EL (cell line): ENCODE measurements at regions not wholly inside any gene's neighbourhood (a gene's known extent, or its start where the extent isn't known, plus 50 kb on each side); places are given as distances from the start of the nearest gene placed in this dataset.
"Not testable (repeated sequence)": the region's sequence is repeated elsewhere in the genome, so short reads cannot be mapped to it uniquely, and the experiment has no call there.

Experiments
- DNase-seq: peaks from one replicate; pipeline ENCODE4 v3.0.0-alpha.2; 2016

DNA sequence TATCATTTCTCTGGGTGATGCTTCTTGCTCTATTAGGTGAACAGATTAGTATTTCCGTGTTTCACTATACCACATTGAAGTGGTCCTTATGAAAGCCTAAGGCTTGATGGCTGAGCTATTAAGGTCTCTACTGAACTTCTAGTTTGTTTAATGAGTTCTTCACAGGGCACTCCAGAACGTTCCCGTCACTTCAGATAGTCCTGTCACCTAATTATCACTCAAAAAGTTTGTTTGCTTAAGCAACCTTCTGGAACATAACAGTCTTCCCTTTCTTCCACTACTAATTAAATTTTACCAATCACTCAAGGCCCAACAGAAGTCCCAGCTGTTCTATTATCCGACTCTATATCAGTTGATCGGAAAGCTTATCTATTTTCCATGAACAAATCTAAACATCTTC, 104.6 kb upstream of the ZC3H11B start:
- DNase-seq: no peak

DNA sequence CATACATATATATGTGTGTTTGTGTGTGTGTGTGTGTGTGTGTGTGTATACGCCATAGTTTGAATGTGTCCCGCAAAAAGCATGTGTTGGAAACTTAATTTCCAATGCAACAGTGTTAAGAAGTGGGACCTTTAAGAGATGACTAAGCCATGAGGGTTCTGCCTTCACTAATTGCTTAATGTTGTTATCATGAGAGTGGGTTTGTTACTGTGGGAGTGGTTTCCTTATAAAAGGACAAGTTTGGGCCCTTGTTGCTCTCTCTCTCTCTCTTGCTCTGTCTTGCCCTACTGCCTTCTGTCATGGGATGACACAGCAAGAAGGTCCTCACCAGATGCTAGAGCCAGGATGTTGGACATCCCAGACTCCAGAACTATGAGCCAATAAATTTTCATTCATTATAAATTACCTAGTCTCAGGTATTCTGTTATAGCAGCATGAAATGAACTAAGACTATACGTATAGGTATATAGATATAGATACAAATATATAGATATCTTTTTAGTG, 103.8 kb upstream of the ZC3H11B start:
- DNase-seq: no peak

DNA sequence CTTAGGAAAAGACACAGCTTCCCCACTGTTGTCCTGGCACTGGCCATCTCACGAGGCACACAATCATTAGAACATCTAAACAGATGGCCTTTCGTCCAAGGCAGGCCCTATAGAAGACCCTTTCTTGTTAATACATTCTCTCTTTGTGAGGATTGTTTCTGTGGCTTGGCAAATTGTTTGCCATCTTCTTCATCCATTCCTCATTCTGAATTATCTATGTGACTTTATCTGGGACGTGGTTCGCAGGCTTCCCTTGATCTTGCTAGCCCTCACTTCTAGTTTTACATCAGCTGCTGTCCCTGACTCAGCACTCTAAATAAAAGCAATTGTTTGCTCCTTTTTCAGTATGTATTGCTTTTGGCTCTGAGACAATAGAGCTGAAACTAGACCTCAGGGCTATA, 101.1 kb upstream of the ZC3H11B start:
- no peak for DNase-seq

DNA sequence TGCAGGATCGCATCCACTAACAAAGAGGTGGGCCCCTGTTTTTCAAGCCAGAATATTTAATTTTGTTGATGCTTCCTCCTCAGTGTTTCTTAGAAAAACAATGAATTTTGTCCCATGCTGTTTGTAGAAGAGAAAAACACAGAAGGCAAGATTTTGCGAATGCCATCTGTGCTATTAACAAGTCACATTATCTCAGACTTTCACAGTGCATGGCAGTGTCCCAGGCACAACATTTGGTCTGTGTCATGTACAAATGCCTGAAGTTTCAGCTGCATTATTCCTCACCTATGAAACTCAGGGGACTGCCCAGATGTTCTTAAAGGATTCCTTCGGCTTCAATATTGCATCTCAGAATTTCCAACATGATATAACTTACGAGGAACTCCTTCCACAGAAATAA, 99.6 kb upstream of the ZC3H11B start:
- DNase-seq: no peak

GRCh38 chr1:219710529-219711194, 97.8 kb upstream of the ZC3H11B start:
- peak; percentile 83 for DNase-seq

DNA sequence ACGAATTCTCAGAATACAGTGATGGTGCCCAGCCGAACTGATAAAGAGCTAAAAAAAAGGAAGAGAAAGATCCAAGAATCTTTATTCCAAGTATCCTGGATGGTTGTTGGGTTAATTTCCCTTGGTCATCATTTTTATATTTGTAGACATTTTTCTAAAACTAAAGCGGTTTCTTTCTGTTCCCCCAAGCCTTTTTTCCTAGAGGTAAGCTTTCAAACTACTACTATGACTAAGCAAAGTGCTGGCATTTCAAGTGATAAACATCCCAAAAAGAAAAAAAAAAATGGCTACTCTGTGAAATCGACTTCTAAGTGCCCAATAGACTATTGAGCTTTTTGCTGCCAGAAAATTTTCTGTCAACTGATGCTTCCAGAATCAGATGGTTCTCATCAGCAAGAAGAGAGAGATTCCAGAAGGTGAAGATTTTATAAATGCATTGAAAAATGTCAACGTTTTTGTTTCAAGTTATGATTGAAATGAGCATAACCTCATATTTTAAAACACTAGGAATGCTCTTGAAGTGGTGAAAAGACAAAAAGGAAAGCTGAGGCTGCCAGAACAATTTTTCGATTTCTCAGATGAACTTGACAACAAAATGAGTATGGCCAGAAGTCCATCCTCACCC, 96.1 kb upstream of the ZC3H11B start:
- DNase-seq: no peak

- not testable (repeated sequence) for DNase-seq
Observed at GRCh38 chr1:219707885-219708284, 95.0 kb upstream of the ZC3H11B start.

- not testable (repeated sequence) for DNase-seq
Observed at GRCh38 chr1:219704331-219704730, 91.4 kb upstream of the ZC3H11B start.

GRCh38 chr1:219703368-219703639, 90.4 kb upstream of the ZC3H11B start:
- DNase-seq: no peak

- DNase-seq: no peak
Observed at GRCh38 chr1:219701476-219701875, 88.6 kb upstream of the ZC3H11B start.

GRCh38 chr1:219699870-219700269, 87.0 kb upstream of the ZC3H11B start:
- DNase-seq: peak; percentile 66

DNA sequence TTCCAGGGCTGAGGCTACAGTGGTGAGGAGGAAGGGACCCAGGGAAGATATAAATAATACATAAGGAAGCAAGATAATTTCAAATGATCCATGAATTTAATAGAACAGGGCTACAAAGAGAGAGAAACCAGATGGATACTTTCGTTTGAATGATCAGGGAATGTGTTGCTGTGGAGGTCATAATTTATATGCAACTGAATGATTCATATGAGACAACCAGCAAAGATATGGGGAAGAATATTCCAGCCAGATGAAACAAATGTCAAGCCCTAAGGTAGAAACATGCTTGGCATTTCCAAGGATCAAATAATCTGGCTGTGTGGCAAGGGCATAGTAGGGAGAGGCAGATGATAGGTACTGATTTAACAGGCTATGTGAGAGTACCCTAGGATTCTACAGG, 84.8 kb upstream of the ZC3H11B start:
- no peak for DNase-seq

DNA sequence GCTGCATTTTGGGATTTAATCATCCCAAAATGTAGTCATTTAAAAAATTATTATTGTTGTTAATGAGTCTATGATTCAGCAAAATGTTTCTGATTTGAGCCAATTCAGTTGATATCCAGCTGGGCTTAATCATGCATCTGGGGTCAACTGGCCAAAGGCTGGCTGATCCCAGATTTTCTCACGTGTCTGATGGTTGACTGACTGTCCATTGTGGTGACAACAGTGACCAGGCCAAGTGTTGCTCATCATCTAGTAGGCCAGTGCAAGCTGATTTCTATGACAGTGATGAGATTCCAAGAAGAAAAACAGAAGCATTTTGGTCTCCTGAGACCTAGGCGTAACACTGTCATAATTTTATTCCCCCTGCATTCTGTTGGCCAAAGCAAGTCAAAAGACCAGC, 80.1 kb upstream of the ZC3H11B start:
- DNase-seq: peak; percentile 23

- DNase-seq: no peak
Observed at GRCh38 chr1:219689774-219690173, 76.9 kb upstream of the ZC3H11B start.

GRCh38 chr1:219687779-219688178, 74.9 kb upstream of the ZC3H11B start:
- no peak for DNase-seq

- no peak for DNase-seq
Observed at GRCh38 chr1:219686171-219686570, 73.3 kb upstream of the ZC3H11B start.

GRCh38 chr1:219682788-219683187, 69.9 kb upstream of the ZC3H11B start:
- DNase-seq: no peak

DNA sequence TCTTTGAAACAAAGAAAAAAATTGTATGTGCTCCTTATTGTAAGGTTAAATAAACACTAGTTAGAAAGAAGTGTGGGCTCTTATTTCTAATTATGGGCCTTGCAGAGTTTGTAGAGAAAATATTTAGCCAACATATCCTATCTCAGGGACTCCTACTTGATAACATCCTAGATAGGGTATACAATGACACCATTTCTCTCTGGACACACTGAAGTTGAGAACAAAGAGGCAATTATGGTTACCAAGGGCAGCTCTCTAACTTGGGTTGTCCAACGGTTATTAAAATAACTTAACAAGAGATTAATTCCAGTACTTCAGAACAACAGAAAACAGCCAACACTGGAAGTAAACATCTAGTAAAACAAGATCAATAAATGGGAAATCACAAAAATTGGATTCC, 69.0 kb upstream of the ZC3H11B start:
- no peak for DNase-seq

DNA sequence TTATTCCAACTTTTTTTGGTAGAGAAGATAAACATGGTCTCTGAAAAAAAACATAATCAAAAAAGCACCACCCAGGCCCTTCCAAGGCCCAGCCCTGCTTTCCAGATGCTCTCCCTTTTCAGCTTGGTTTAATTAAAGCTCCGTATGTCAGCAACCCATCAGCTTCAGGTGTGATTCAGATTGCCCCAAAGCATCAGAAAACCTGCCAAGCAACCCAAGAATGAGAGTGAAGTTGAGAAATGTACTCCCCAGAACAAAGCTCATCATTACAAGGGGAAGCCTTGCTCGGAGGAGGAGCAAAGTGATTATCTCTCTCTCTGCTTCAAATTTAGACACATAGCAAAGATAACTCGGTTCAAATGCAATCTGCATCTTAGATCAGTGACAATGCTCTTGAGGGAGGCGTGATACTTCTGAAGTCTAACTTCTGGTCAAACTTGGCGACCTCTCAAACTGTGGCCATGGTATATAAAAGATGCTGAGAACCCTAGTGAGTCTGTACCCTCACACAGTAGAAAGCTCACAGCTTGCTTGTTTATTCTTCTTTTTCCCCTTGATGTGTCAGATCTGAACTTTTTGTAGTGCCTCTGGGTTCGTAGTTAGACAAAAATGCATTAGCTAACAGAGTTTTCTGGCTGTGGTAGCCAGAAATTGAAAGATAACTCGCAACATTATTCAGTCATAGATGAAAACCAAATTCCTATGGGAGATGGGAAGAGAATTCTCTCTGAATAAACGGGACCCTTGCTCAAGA, 63.3 kb upstream of the ZC3H11B start:
- DNase-seq: peak; percentile 28

GRCh38 chr1:219670426-219671149, 57.7 kb upstream of the ZC3H11B start:
- peak; percentile 18 for DNase-seq

DNA sequence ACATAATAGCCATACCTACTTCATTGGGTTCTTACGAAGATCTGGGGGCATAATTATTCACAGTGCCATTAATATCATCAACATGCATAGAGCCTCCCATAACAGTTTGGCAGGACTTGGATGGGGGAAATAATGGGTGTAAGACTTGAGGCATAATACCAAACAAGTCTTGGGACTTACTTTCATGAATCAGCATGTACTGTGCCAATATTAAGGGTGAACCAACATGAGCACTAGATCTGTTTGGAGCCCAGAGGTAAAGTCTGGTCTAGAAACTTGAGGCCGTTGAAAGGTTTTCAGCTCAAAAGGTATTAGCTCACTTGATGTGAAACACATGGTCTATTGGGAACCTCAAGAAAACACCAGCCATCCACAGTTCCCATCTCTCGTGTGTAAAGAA, 56.7 kb upstream of the ZC3H11B start:
- no peak for DNase-seq

- no peak for DNase-seq
Observed at GRCh38 chr1:219669042-219669441, 56.1 kb upstream of the ZC3H11B start.

- no peak for DNase-seq
Observed at GRCh38 chr1:219668446-219668845, 55.5 kb upstream of the ZC3H11B start.

GRCh38 chr1:219666242-219666641, 53.3 kb upstream of the ZC3H11B start:
- peak; percentile 31 for DNase-seq
